Activated CD8-positive, alpha-beta memory T cell treated with anti-CD3 and anti-CD28 coated beads, Interleukin-2, amount 50 U/mL, for 1 hour (primary cell): ENCODE measurements at regions not wholly inside any gene's neighbourhood (a gene's known extent, or its start where the extent isn't known, plus 50 kb on each side); places are given as distances from the start of the nearest gene placed in this dataset.
"Not testable (repeated sequence)": the region's sequence is repeated elsewhere in the genome, so short reads cannot be mapped to it uniquely, and the experiment has no call there.

Experiments
- DNase-seq: peaks from one replicate; pipeline ENCODE4 v3.0.0-alpha.2; 2020; ENCODE audit errors: extremely low read depth

DNA sequence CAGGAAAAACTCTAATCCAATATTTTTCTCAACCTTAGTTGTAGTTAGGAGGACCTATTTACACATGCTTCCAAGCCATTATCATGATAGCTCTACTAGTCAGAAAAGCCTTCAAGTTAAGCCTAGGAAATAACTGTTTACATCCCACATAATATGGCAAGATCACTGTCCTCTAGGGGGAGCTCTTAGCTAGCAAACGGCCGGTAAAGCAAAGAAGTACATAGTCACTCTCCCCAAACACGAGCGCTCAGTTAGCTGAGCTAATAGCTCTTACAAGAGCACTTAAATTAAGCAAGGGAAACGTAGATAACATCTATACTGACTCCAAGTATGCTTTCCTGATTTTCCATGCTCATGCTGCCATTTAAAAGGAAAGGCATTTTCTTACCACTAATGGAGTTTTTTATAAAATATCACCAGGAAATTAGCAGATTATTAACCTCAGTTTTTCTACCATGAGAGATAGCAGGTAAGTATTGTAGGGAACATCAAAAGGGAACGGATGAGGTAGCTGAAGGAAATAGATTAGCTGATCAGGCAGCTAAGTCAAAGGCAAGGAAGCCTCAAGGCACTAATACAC, 100.6 kb upstream of the PABPC3 start:
- DNase-seq = peak; percentile 18

DNA sequence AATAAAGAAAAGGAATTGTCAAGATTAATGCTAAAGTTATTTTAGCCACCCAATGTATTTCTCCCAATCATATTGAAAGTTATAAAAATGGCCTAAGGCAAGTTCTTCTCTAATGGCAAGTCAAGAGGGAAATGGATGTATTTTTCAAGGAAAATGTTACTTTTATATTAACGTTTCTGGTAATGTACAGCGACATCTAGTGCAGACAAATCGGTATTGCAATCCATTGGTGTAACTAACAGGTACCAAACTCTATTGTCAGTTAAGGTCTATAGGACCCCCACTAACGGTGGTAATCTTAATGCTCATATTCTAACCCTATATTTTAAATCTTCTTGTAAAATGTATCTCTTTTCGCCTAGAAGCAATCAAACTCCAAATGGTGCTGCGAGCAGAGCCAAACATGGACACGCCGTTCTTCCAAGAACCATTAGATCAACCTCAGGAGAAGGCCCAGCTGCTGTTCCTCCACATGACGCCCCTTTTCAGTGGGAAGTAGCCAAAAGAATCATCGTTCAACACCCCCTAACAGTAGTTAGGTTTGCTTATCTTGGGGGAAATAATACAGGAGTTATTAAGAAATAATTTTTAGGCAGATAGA, 98.5 kb upstream of the PABPC3 start:
- DNase-seq = no peak

DNA sequence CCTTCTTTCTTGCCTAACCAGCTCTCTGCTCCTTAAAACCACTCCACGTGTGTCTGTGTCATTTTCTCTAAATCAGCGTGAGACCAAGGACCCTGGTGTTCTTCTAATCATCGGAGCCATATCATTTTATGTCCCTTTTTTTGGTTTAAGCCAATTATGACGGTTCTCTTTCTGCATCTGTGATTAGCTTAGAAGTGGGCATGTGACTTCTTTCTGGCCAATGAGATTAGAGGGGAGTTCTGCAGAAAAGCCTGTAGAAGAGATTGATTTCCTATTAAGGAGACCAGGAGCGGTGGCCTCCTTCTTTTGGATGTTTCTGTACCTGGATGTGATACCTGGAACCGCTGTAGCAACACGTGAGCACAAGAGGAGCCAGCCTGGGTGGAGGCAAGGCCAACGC, 97.5 kb upstream of the PABPC3 start:
- DNase-seq = no peak

DNA sequence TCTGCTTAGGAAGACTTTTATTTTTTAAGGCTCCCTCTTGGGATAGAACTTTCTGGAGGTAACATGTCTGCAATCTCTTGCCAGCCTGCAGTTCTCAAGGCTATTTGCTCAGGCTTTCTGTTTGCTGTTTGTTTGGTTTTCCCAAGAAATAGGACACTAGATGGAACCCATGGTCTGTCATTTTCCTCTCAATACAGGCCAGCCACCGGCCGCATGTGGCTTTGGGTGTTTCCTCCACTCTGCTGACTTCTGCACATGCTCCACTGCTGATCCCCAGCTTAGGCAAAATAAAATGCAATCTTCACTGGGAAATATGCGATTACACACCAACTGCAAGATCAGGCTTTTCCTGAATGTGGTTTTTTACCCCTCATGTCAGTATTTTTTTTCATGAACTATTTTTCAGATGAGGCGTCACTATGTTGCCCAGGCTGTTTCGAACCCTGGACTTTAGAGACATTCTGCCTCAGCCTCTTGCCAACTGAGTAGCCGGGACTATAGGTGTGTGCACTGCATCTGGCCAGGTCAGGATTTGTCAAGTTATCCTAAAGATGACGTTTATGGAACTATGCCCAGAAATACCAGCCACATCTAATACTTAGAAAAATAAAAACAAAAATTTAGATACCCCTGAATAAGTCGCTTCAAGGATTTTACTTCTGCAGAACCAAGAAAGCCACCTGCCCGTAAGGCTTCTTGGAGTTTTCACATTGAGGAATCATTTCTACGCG, 94.3 kb upstream of the PABPC3 start:
- DNase-seq = no peak

DNA sequence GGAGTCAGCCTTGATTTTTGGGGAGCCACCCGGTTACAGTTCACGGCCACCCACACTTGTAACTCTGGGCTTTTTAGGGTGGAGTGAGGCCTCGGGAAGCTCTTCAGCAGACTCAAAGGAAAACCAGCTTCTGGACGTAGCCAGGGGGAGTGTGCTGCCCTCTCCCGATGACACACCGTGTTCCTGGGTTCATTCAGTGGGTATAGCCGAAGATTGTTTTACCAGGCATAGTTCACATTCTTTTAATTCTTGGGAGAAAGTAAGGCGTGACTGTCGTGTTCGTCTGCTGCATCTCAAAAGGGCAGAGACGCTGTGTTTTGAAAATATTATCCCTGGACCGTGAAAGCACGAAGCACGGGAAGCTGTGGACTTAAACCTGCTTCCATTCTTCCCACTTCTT, 93.6 kb upstream of the PABPC3 start:
- DNase-seq = not testable (repeated sequence)

DNA sequence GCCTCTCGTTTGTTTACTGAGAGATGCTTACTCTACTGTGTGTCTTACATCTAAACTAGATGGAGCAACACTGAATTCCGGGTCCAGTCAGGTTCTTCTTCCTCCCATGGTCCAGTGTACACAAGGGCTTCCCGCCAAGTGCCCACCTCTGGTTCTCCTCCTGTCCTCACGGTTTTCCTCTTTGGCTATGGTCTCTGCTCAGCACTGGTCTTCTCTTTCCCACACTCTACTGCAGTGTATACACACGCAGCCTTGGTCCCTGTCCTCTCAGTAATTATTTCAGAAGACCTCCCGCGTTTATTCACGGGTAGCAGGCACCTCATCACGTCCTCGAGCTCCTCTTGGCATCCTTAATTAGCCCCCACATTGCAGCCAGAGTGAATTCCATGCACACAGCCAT, 91.4 kb upstream of the PABPC3 start:
- not testable (repeated sequence) for DNase-seq

DNA sequence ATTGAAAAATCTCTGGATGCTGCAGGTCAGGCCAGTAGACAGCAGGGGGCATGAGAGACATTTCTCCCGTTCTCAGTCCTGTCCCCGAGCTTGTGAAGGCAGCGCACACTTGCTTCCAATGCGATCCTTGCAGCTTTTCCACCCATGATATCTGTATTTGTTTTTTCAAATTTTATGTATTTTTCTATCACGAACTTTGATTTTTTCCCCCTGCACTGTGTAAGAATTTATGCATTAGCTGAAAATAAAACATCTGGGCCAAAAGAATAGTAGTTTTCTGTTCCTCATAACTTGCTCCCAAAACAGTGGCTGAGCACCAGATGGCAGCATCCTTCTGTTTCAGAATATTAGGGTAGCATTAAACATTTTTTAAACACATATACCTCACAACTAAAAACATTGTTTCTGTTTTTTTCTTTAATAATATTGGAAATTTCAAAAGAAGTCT, 90.9 kb upstream of the PABPC3 start:
- DNase-seq = not testable (repeated sequence)

DNA sequence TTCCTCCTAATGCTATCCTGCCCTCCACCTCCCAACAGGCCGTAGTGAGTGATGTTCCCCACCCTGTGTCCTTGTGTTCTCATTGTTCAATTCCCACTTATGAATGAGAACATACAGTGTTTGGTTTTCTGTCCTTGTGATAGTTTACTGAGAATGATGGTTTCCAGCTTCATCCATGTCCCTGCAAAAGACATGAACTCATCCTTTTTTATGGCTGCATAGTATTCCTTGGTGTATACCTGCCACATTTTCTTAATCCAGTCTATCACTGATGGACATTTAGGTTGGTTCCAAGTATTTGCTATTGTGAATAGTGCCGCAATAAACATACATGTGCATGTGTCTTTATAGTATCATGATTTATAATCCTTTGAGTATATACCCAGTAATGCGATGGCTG, 88.5 kb upstream of the PABPC3 start:
- DNase-seq = not testable (repeated sequence)

DNA sequence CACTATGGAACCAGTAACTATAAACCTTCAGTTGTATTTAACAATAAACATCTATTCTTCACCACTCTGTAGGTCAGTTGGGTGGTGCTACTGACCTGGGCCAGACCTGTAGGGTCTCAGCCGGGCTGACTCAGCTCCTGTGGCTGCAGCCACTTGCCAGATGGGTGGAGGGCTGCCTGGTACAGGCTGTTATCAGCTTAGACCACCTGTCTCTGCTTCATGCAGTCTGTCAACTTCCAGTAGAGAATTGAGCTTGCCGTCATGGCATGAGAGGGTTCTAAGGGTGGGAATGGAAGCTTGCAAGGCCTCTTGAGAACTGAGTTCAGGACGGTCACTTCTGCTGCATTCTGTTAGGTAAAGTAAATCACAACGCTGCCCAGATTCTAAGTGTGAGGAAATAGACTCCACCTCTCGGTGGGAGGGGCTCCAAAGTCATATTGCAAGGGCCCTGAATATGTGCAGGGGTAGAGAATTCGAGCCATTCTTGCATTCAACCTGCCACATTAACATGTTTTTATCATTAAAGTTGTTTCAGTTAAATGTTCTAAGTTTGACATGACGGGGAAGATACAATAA, 81.5 kb upstream of the PABPC3 start:
- DNase-seq = not testable (repeated sequence)

DNA sequence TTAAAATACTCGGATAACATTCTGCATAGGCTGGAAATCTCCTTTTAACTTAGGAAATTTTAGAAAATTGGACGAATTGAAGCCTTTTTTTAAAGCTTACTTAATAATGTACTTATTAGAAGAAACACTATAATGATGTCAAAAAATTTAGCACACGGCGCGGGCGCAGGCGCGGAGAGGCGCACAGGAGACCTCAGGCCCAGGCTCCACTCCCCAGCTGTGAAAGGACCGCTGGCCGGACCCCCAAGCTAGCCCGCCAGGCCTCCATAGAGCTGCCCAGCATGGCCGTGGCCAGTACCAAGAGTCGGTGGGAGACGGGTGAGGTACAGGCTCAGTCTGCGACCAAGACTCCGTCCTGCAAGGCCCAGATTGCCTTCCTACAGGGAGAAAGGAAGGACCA, 78.8 kb upstream of the PABPC3 start:
- not testable (repeated sequence) for DNase-seq

DNA sequence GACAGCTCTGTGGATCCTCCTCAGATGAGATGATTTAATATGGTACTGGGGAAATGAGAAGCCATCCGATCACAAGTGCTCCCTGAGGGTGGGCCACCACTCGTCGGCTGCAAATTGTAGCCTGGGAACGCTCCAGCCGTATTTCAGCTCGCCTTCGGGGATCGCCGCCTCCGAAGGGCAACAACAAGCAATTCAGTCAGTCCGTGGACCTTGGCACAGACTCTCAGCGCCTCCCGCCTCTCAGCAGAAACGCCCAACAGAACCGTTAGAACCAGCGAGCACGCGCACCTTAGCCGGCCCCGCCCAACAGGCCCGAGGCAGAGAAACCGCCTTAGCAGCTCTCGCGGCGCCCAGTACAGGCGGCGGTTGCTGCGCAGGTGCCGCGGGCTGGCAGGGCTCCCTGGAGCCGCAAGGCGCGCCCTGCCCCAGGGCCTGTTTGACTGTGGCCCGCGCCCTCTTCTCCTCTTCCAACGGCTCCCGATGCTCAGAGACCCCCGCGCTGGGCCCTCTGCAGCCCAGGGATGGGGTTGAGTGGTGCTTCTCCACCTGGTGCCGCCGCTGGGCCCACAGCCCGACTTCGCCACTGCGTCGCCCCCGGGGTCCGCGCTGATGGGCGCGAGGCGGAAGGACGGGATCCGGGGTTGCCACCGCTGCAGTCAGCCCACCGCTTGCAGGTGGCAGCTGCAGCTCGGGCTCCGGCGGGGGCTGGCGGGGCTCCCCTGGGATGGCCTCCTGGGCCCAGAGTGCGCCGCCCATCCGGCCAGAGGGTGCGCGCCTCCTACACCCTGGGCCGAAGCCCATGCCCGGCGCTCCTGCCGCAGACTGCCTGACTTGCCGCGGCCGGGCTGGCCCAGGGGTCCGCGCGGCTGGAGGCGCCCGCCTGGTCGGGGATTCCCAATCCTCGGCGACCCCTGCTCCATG, 77.9 kb upstream of the PABPC3 start:
- not testable (repeated sequence) for DNase-seq

DNA sequence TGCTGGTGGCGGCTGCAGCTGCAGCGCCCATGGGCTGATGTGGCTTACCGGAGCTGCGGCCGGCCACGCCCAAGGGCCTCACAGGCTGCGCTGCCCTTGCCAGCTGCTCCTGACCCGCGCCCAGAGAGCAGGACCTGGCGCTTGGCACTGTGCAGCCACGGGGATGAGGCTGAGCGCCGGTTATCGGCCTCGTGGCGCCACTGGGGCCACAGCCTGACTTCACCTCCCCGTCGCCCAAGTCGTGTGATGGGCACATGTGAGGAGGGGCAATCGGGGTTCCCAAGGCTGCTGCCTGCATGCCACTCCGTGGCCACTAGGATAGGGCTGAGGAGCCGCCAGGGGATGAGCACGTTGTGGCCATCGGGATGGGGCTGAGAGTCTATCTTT, 77.2 kb upstream of the PABPC3 start:
- DNase-seq = no peak

DNA sequence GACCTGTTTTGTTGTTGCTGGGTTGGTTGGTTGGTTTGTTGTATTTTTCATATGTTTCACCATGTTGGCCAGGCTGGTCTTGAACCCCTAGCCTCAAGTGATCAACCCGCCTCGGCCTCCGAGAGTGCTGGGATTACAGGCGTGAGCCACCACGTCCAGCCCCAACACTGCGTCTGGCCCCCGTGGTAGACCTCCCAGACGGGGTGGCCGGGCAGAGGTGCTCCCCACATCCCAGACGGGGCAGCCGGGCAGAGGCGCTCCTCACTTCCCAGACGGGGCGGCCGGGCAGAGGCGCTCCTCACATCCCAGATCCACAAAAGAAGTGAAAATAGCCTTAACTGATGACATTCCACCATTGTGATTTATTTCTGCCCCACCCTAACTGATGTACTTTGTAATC, 76.2 kb upstream of the PABPC3 start:
- DNase-seq = not testable (repeated sequence)

DNA sequence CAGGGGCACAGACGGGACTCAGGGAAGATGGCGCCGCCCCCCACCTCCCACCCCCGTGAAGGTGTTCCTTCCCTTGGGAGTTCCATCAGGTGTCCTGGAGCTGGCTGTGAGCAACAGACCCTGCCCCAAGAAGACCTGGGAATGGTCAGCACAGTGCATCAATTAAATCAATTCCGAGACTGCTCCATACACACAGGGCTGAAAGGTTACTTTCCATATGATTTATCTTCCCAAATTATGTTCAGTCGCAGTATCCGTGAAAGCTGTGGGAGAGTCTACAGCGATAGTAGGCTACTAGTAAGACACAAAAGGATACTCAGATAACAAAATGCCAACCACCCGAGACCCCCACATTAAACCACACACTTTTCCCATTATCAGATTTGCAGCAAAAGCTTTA, 71.8 kb upstream of the PABPC3 start:
- no peak for DNase-seq

DNA sequence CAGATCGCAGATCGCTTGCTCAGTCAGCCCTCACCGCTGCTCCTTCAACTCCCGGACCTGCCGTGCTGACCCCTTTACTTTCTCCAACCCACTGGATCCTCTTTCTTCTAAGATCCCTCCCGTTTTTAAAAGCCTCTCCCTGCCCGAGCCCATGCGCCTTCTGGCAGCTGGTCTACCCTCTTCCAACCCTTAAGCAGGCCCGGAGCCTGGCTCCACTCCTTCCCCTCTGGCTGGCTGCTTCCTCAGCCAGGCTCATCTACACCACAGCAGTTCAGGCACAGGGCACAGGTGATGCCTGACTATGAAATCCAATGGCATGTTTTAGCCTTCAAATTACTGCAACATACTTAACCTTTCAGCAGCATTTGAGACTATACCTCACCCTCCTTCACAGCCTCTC, 63.8 kb upstream of the PABPC3 start:
- DNase-seq = no peak

DNA sequence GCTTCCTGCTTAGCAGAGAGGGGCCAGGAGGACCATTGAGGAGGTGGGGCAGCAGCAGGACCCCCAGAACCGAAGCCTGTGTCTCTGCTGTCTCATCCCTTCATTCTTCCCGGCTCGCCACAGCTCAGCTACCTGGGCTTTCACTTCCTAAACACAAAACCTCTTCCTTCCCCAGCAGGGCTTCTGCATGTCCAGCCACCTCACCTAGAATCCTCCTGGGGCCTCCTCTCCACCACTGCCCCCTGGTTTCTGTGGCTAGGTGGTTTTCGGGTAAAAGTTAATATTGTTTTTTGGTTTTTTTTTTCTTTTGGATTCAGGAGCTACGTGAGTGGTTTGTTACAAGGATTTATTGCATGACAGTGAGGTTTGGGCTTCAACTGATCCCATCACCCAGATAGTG, 61.8 kb upstream of the PABPC3 start:
- DNase-seq = no peak

DNA sequence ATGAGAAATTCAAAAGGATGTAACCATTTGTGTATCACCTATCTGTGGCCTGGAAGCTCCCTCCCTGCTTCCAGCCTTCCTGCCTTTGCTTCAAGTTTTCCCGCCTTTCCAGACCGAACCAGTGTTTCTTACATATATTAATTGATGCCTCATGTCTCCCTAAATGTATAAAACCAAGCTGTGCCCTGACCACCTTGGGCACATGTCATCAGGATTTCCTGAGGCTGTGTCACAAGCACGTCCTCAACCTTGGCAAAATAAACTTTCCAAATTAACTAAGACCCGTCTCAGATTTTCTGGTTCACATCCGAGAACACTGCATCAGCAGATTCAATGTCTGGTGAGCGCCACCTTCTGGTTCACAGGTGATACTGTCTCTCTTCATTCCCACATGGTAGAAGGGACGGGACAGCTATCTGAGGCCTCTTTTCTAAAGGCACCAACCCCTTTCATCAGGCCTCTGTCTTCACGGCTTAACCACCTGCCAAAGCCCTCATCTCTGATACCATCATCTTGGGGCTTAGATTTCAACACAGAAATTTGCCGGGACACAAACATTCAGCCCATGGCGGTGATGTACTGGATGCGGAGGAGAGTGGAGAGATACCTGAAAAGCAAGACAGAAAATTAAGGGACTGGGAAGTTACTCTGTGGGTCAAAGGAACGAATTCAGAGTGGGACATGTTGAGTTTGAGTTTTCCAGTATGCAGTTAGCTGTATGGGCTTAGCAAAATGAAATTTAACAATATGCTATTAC, 58.7 kb upstream of the PABPC3 start:
- no peak for DNase-seq

DNA sequence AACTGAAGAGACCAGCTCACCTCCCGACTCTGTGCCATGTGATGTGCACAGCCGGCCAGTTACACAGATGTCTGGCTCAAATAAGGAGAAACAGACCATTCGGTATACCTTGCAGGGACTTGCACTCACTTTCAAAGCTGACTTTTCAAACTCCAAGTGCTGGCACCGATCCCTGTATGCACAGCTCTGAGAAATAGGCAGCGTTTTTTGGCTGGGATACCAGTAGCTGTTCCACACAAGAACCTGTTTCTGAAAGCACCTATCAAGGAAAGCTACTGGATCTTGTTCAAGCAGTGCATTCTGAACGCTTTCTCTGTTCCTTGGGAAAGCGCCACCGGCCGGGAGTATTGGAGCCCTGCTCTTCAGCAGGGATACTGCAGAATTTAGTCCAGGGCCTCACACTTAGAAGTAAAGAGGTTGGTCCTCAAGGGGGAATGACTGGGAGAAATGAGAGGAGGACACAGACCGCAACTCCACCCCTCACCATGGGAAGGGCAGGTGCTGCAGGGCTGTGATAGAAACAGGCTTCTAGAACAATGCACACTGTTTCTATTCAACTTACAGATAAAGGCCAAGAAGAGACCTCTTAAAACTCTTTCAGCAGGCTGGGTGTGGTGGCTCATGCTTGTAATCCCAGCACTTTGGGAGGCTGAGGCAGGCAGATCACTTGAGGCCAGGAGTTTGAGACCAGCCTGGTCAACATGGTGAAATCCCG, 53.6 kb upstream of the PABPC3 start:
- DNase-seq = no peak

DNA sequence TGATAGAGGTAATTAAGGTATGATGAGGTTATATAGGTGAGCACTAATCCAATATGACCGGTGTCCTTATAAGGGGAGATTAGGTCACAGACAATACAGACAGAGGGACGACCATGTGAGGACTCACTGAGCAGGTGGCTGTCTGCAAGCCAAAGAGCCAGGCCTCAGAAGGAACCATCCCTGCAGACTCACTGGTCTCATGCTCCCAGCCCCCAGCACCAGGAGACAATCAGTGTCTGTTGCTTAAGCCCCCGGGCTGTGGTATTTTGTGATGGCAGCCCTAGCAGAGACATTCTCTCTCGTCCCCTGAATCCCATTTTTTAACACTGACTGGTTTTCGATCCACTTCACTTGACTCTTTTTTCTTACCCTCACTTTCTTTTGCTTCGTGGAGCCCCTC, 51.9 kb upstream of the PABPC3 start:
- DNase-seq = no peak
